Endothelial cell of umbilical vein (primary cell): ENCODE measurements at regions not wholly inside any gene's neighbourhood (a gene's known extent, or its start where the extent isn't known, plus 50 kb on each side); places are given as distances from the start of the nearest gene placed in this dataset.

Source experiments
- BruUV-seq: library from RNA; stranded (reverse); fragments of 400-500 nt; replicated peaks from 2 replicates; lab custom pipeline; 2021; lab: Mats Ljungman, UMichigan
- CTCF ChIA-PET: fragments of 300-600, 350-600 bp; sonication (Branson Sonifier 250); formaldehyde crosslinking; loops from one replicate; lab custom pipeline; 2021; ENCODE audit warnings: antibody characterized with exemption, inconsistent platforms; lab: Charles Lee
- POLR2A ChIA-PET: fragments of 300-600, 350-600 bp; sonication (Branson Sonifier 250); formaldehyde crosslinking; loops from one replicate; lab custom pipeline; 2021; ENCODE audit warnings: antibody characterized with exemption, inconsistent platforms; lab: Charles Lee
- DNase-seq: peaks from one replicate; pipeline ENCODE4 v3.0.0-alpha.2; 2011; ENCODE audit warnings: low read depth, low spot score
- FAIRE-seq: peaks from 2 replicates; lab custom pipeline; 2011; peaks lifted over from hg19 to GRCh38; lab: Jason Lieb, UNC
- H2AFZ ChIP-seq: 2 replicates; pipeline ENCODE4 v1.6.0; 2012; ENCODE audit warnings: low read depth, low read length, control low read depth, inconsistent platforms
- H3K27ac ChIP-seq: 2 replicates; pipeline ENCODE4 v1.5.1; 2011; ENCODE audit warnings: low read depth, mild to moderate bottlenecking, control low read depth, low read length, moderate library complexity; ENCODE audit not compliant: insufficient read depth
- H3K27me3 ChIP-seq, 2 experiments: 2 replicates each; pipeline versions ENCODE4 v1.6.0 to v1.6.1; 2011; ENCODE audit warnings: low read length in 2 of 2, mixed read lengths in 1 of 2; ENCODE audit not compliant: control insufficient read depth in 2 of 2, insufficient read depth in 2 of 2
- H3K36me3 ChIP-seq, 2 experiments: 2 replicates in 1 of 2; 3 replicates in 1 of 2; pipeline ENCODE4 v1.5.1; 2011; ENCODE audit warnings: low read length in 2 of 2, mild to moderate bottlenecking in 1 of 2, moderate library complexity in 1 of 2; ENCODE audit not compliant: control insufficient read depth in 2 of 2, insufficient read depth in 2 of 2; ENCODE audit errors: extremely low read depth in 1 of 2
- H3K4me1 ChIP-seq: 3 replicates; pipeline ENCODE4 v1.5.1; 2011; ENCODE audit warnings: mild to moderate bottlenecking, low read length; ENCODE audit not compliant: control insufficient read depth, insufficient read depth; ENCODE audit errors: extremely low read depth
- H3K4me2 ChIP-seq: 2 replicates; pipeline ENCODE4 v1.6.1; 2011; ENCODE audit warnings: low read length, control low read depth, mixed read lengths; ENCODE audit not compliant: insufficient read depth
- H3K4me3 ChIP-seq, 3 experiments: fragments of 200-600 bp in 1 of 3; sonication (generic), shearing (Covaris generic) in 1 of 3; replicated peaks in 1 of 3; 2 replicates each; pipeline ENCODE4 v1.5.1; 2011 to 2016; ENCODE audit warnings: control low read depth in 3 of 3, low read length in 3 of 3, mild to moderate bottlenecking in 2 of 3, inconsistent platforms in 1 of 3, low read depth in 1 of 3, moderate library complexity in 1 of 3; ENCODE audit not compliant: insufficient read depth in 1 of 3
- H3K79me2 ChIP-seq: 2 replicates; pipeline ENCODE4 v1.6.0; 2012; ENCODE audit warnings: low read length, inconsistent platforms; ENCODE audit not compliant: control insufficient read depth, insufficient read depth
- H3K9ac ChIP-seq: replicated peaks from 2 replicates; pipeline ENCODE3; 2011; ENCODE audit warnings: low read length, control low read depth; ENCODE audit not compliant: insufficient read depth; ENCODE audit errors: extremely low read depth
- H3K9me1 ChIP-seq: replicated peaks from 3 replicates; pipeline ENCODE4 v1.6.0; 2011; ENCODE audit warnings: mild to moderate bottlenecking, low read length; ENCODE audit not compliant: control insufficient read depth, insufficient read depth; ENCODE audit errors: extremely low read depth
- H3K9me3 ChIP-seq: replicated peaks from 2 replicates; pipeline ENCODE4 v1.5.1; 2012; ENCODE audit warnings: low read length, inconsistent platforms; ENCODE audit not compliant: control insufficient read depth, insufficient read depth
- H4K20me1 ChIP-seq: replicated peaks from 2 replicates; pipeline ENCODE3; 2011; ENCODE audit warnings: mild to moderate bottlenecking, low read length; ENCODE audit not compliant: control insufficient read depth, insufficient read depth; ENCODE audit errors: extremely low read depth
- CTCF ChIP-seq, 2 donors: IDR thresholded peaks; 1 replicate in 1 of 2; 2 replicates in 1 of 2; pipeline ENCODE4 v1.5.1; 2011; ENCODE audit warnings: low read length in 2 of 2, mild to moderate bottlenecking in 2 of 2, moderate library complexity in 2 of 2, control low read depth in 1 of 2, inconsistent platforms in 1 of 2, low read depth in 1 of 2; ENCODE audit not compliant: insufficient read depth in 1 of 2; ENCODE audit errors: extremely low read depth in 1 of 2
- EZH2 ChIP-seq: IDR thresholded peaks from 2 replicates; pipeline ENCODE4 v1.6.1; 2012; ENCODE audit warnings: borderline replicate concordance, low read depth, mild to moderate bottlenecking, moderate library complexity, low read length, inconsistent platforms; ENCODE audit not compliant: severe bottlenecking
- FOS ChIP-seq: IDR thresholded peaks from 2 replicates; pipeline ENCODE4 v1.6.1; 2011; ENCODE audit warnings: mild to moderate bottlenecking, low read length, moderate library complexity, borderline replicate concordance; ENCODE audit not compliant: insufficient read depth
- GATA2 ChIP-seq: IDR thresholded peaks from 2 replicates; pipeline ENCODE4 v1.7.0; 2011; ENCODE audit warnings: low read depth, mild to moderate bottlenecking, moderate library complexity, mixed read lengths, low read length; ENCODE audit not compliant: insufficient read length, insufficient read depth
- JUN ChIP-seq: IDR thresholded peaks from 2 replicates; pipeline ENCODE4 v1.6.1; 2011; ENCODE audit warnings: borderline replicate concordance, low read depth; ENCODE audit not compliant: insufficient read length, insufficient read depth
- MAX ChIP-seq: IDR thresholded peaks from 2 replicates; pipeline ENCODE4 v1.6.1; 2011; ENCODE audit not compliant: insufficient read depth, insufficient read length
- MYC ChIP-seq: IDR thresholded peaks from one replicate; pipeline ENCODE4 v1.6.1; 2011; ENCODE audit warnings: mild to moderate bottlenecking, low read depth, low read length
- POLR2A ChIP-seq: IDR thresholded peaks from 2 replicates; pipeline ENCODE4 v1.6.1; 2012; ENCODE audit warnings: low read depth, mild to moderate bottlenecking, control low read depth, low read length
- POLR2AphosphoS5 ChIP-seq: IDR thresholded peaks from 2 replicates; pipeline ENCODE4 v1.6.1; 2012; ENCODE audit warnings: low read depth, mild to moderate bottlenecking, control low read depth, low read length, moderate library complexity; ENCODE audit not compliant: insufficient read depth
- dilution Hi-C: fragments of 300-500 bp; cut with MboI; formaldehyde crosslinking; loops from one replicate; pipeline ENCODE4 v1.15.0; 2019; ENCODE audit warnings: low sequenced_read_pairs; ENCODE audit not compliant: extremely low pct_ligation_motif_present
- intact Hi-C: fragments of 100-400 bp; cut with micrococcal nuclease; formaldehyde crosslinking; loops from one replicate; pipeline ENCODE4 v1.10.0; 2022

- BruUV-seq: no TSS peak
- Histone ChIP-seq H3K4me3 (no peak overlapping the region), H3K27me3 (peaks cover 3% of the 10 kb centered on the region in 2 experiments), H2AFZ (no peak overlapping the region), H3K9ac (no peak overlapping the region), H3K27ac (no peak overlapping the region), H3K4me1 (no peaks in the 10 kb centered on the region), H3K36me3 (no peaks in the 10 kb centered on the region), H3K9me3 (no peaks in the 10 kb centered on the region), H3K4me2 (no peak overlapping the region), H3K79me2 (no peaks in the 10 kb centered on the region), H3K9me1 (no peaks in the 10 kb centered on the region), H4K20me1 (no peaks in the 10 kb centered on the region)
- intact Hi-C loops (no loop called here), dilution Hi-C loops (no loop called here)
- TF ChIP-seq CTCF (IDR thresholded peaks at IDR 0.05; ENCODE audit: extremely low read depth in 1 of 2, insufficient read depth in 1 of 2, low read depth in 1 of 2, low read length in 2 of 2): no peak
- no peak for TF ChIP-seq POLR2A
- no peak for TF ChIP-seq MAX
- TF ChIP-seq EZH2: no peak
- TF ChIP-seq GATA2: no peak
- TF ChIP-seq FOS: no peak
- TF ChIP-seq JUN: no peak
- TF ChIP-seq MYC: no peak
- no peak for TF ChIP-seq POLR2AphosphoS5
- CTCF ChIA-PET: no interaction called here
- POLR2A ChIA-PET: no interaction called here
- FAIRE-seq (no peak), DNase-seq (no peak)
Measured at GRCh38 chr5:51622161-51622790, 239.0 kb downstream of the ISL1 start.
